ENCODE measurements at regions not wholly inside any gene's neighbourhood (a gene's known extent, or its start where the extent isn't known, plus 50 kb on each side); places are given as distances from the start of the nearest gene placed in this dataset.
"Not testable (repeated sequence)": the region's sequence is repeated elsewhere in the genome, so short reads cannot be mapped to it uniquely, and the experiment has no call there.

- Mint-ChIP-seq H3K4me1 (peaks cover 14% of the 10 kb centered on the region), H3K27ac (peak overlapping the region in 1 of 3 experiments; percentile 82)
- H3K4me3 Mint-ChIP-seq; H3K9me3 Mint-ChIP-seq; H3K36me3 Mint-ChIP-seq (ENCODE audit: low read depth); H3K27me3 Mint-ChIP-seq (ENCODE audit: low read depth): not testable (repeated sequence)
Observed at GRCh38 chr1:234810726-234811125, 200.7 kb upstream of the IRF2BP2 start.

GRCh38 chr1:234809854-234810245 lies 199.9 kb upstream of the IRF2BP2 start:
- Mint-ChIP-seq H3K27ac (peak overlapping the region in 1 of 3 experiments; percentile 46), H3K4me1 (peaks cover 10% of the 10 kb centered on the region)
- not testable (repeated sequence) for H3K4me3 Mint-ChIP-seq; H3K36me3 Mint-ChIP-seq (ENCODE audit: low read depth); H3K27me3 Mint-ChIP-seq (ENCODE audit: low read depth); H3K9me3 Mint-ChIP-seq

GRCh38 chr1:234808943-234809853 lies 199.2 kb upstream of the IRF2BP2 start:
- not testable (repeated sequence) for H3K4me3 Mint-ChIP-seq; H3K36me3 Mint-ChIP-seq (ENCODE audit: low read depth); H3K27me3 Mint-ChIP-seq (ENCODE audit: low read depth); H3K9me3 Mint-ChIP-seq
- H3K27ac Mint-ChIP-seq = peak overlapping the region in 2 of 3 experiments; percentile 44 to 46
- H3K4me1 Mint-ChIP-seq = peaks cover 10% of the 10 kb centered on the region

GRCh38 chr1:234808459-234808858 lies 198.5 kb upstream of the IRF2BP2 start:
- H3K27me3 Mint-ChIP-seq (ENCODE audit: low read depth) = not testable (repeated sequence)
- H3K4me1 Mint-ChIP-seq = peaks cover 10% of the 10 kb centered on the region

GRCh38 chr1:234807705-234808104 lies 197.7 kb upstream of the IRF2BP2 start:
- not testable (repeated sequence) for H3K27ac Mint-ChIP-seq; H3K9me3 Mint-ChIP-seq; H3K27me3 Mint-ChIP-seq (ENCODE audit: low read depth); H3K4me3 Mint-ChIP-seq; H3K36me3 Mint-ChIP-seq (ENCODE audit: low read depth)
- peaks cover 10% of the 10 kb centered on the region for H3K4me1 Mint-ChIP-seq

More at GRCh38 chr1:234808459-234808858, 198.5 kb upstream of the IRF2BP2 start:
- H3K9me3 Mint-ChIP-seq; H3K4me3 Mint-ChIP-seq; H3K27ac Mint-ChIP-seq; H3K36me3 Mint-ChIP-seq (ENCODE audit: low read depth): not testable (repeated sequence)

- H3K4me3 Mint-ChIP-seq; H3K4me1 Mint-ChIP-seq; H3K27ac Mint-ChIP-seq; H3K27me3 Mint-ChIP-seq (ENCODE audit: low read depth); H3K36me3 Mint-ChIP-seq (ENCODE audit: low read depth); H3K9me3 Mint-ChIP-seq: not testable (repeated sequence)
Observed at GRCh38 chr1:234802586-234802985, 192.6 kb upstream of the IRF2BP2 start.

GRCh38 chr1:234801636-234802035 lies 191.7 kb upstream of the IRF2BP2 start:
- not testable (repeated sequence) for H3K36me3 Mint-ChIP-seq (ENCODE audit: low read depth); H3K27me3 Mint-ChIP-seq (ENCODE audit: low read depth); H3K9me3 Mint-ChIP-seq; H3K27ac Mint-ChIP-seq; H3K4me1 Mint-ChIP-seq; H3K4me3 Mint-ChIP-seq

- not testable (repeated sequence) for H3K4me1 Mint-ChIP-seq; H3K36me3 Mint-ChIP-seq (ENCODE audit: low read depth); H3K27me3 Mint-ChIP-seq (ENCODE audit: low read depth); H3K4me3 Mint-ChIP-seq; H3K9me3 Mint-ChIP-seq; H3K27ac Mint-ChIP-seq
Observed at GRCh38 chr1:234801147-234801546, 191.2 kb upstream of the IRF2BP2 start.

GRCh38 chr1:234800563-234800962 lies 190.6 kb upstream of the IRF2BP2 start:
- H3K4me3 Mint-ChIP-seq; H3K27ac Mint-ChIP-seq; H3K4me1 Mint-ChIP-seq; H3K27me3 Mint-ChIP-seq (ENCODE audit: low read depth); H3K9me3 Mint-ChIP-seq; H3K36me3 Mint-ChIP-seq (ENCODE audit: low read depth): not testable (repeated sequence)

- H3K4me3 Mint-ChIP-seq; H3K27ac Mint-ChIP-seq; H3K9me3 Mint-ChIP-seq; H3K4me1 Mint-ChIP-seq; H3K27me3 Mint-ChIP-seq (ENCODE audit: low read depth); H3K36me3 Mint-ChIP-seq (ENCODE audit: low read depth): not testable (repeated sequence)
Observed at GRCh38 chr1:234799021-234799689, 189.2 kb upstream of the IRF2BP2 start.

GRCh38 chr1:234797216-234797615 lies 187.2 kb upstream of the IRF2BP2 start:
- H3K36me3 Mint-ChIP-seq (ENCODE audit: low read depth); H3K4me1 Mint-ChIP-seq: not testable (repeated sequence)

GRCh38 chr1:234796438-234796792 lies 186.4 kb upstream of the IRF2BP2 start:
- H3K27me3 Mint-ChIP-seq (ENCODE audit: low read depth); H3K4me1 Mint-ChIP-seq; H3K4me3 Mint-ChIP-seq; H3K9me3 Mint-ChIP-seq; H3K27ac Mint-ChIP-seq; H3K36me3 Mint-ChIP-seq (ENCODE audit: low read depth): not testable (repeated sequence)

More at GRCh38 chr1:234797216-234797615, 187.2 kb upstream of the IRF2BP2 start:
- H3K27ac Mint-ChIP-seq; H3K4me3 Mint-ChIP-seq; H3K9me3 Mint-ChIP-seq; H3K27me3 Mint-ChIP-seq (ENCODE audit: low read depth): not testable (repeated sequence)

GRCh38 chr1:234795711-234796437 lies 185.9 kb upstream of the IRF2BP2 start:
- not testable (repeated sequence) for H3K4me3 Mint-ChIP-seq; H3K9me3 Mint-ChIP-seq; H3K36me3 Mint-ChIP-seq (ENCODE audit: low read depth); H3K27me3 Mint-ChIP-seq (ENCODE audit: low read depth); H3K4me1 Mint-ChIP-seq
- peak overlapping the region; percentile 35 to 66 (median 58) for H3K27ac Mint-ChIP-seq

- H3K9me3 Mint-ChIP-seq; H3K27me3 Mint-ChIP-seq (ENCODE audit: low read depth); H3K36me3 Mint-ChIP-seq (ENCODE audit: low read depth); H3K27ac Mint-ChIP-seq; H3K4me3 Mint-ChIP-seq; H3K4me1 Mint-ChIP-seq: not testable (repeated sequence)
Observed at GRCh38 chr1:234795007-234795406, 185.0 kb upstream of the IRF2BP2 start.

- H3K4me3 Mint-ChIP-seq; H3K27me3 Mint-ChIP-seq (ENCODE audit: low read depth): not testable (repeated sequence)
Observed at GRCh38 chr1:234794452-234794851, 184.5 kb upstream of the IRF2BP2 start.

More at GRCh38 chr1:234794452-234794851, 184.5 kb upstream of the IRF2BP2 start:
- not testable (repeated sequence) for H3K27ac Mint-ChIP-seq; H3K9me3 Mint-ChIP-seq; H3K36me3 Mint-ChIP-seq (ENCODE audit: low read depth); H3K4me1 Mint-ChIP-seq
